ENCODE measurements at regions not wholly inside any gene's neighbourhood (a gene's known extent, or its start where the extent isn't known, plus 50 kb on each side); places are given as distances from the start of the nearest gene placed in this dataset.

- Histone ChIP-seq H3K79me1 (ENCODE audit: low read depth, low read length) (no peaks in the 10 kb centered on the region), H3K4me3 (ENCODE audit: extremely low read depth in 1 of 4, insufficient read depth in 2 of 4, low read depth in 3 of 4, low read length in 4 of 4) (no peak overlapping the region), H2BK120ac (replicated peaks; ENCODE audit: low read depth, low read length) (no peak overlapping the region), H4K20me1 (replicated peaks in 1 of 2; ENCODE audit: control insufficient read depth in 1 of 2, insufficient read depth in 2 of 2, low read length in 2 of 2) (no peaks in the 10 kb centered on the region), H2BK5ac (ENCODE audit: low read depth, low read length) (no peak overlapping the region), H3K36me3 (ENCODE audit: control insufficient read depth in 2 of 4, insufficient read depth in 4 of 4, low read length in 3 of 4) (no peaks in the 10 kb centered on the region), H3K23me2 (ENCODE audit: low read depth, low read length) (no peaks in the 10 kb centered on the region), H3K4me2 (ENCODE audit: insufficient read depth in 1 of 2, low read depth in 2 of 2, low read length in 2 of 2) (no peak overlapping the region), H3K79me2 (ENCODE audit: control insufficient read depth in 1 of 2, insufficient read depth in 2 of 2, low read length in 2 of 2) (no peaks in the 10 kb centered on the region), H3K14ac (ENCODE audit: insufficient read length) (no peak overlapping the region), H3K18ac (ENCODE audit: extremely low read depth, low read length) (no peak overlapping the region), H3K4ac (replicated peaks; ENCODE audit: insufficient read length, low read depth, low read length) (no peak overlapping the region), H2BK20ac (ENCODE audit: low read length) (no peak overlapping the region), H3K9ac (replicated peaks in 1 of 4; ENCODE audit: extremely low read depth in 1 of 4, low read depth in 3 of 4, low read length in 3 of 4) (no peak overlapping the region), H3K56ac (replicated peaks; ENCODE audit: insufficient read length, low read depth, low read length) (no peak overlapping the region), H2AK5ac (ENCODE audit: low read depth, low read length) (no peak overlapping the region), H3K27ac (ENCODE audit: low read depth, low read length) (no peak overlapping the region), H4K91ac (replicated peaks; ENCODE audit: insufficient read length, low read length) (no peak overlapping the region), H3K9me3 (ENCODE audit: insufficient read depth in 2 of 2, low read depth in 1 of 2, low read length in 1 of 2) (no peaks in the 10 kb centered on the region), H3K27me3 (replicated peaks in 1 of 4; ENCODE audit: control insufficient read depth in 3 of 4, extremely low read depth in 1 of 4, insufficient read depth in 3 of 4, low read length in 3 of 4) (no peaks in the 10 kb centered on the region), H2BK12ac (ENCODE audit: low read depth, low read length) (no peak overlapping the region), H3K23ac (ENCODE audit: insufficient read length) (no peak overlapping the region), H2BK15ac (ENCODE audit: low read length) (no peak overlapping the region), H2AFZ (ENCODE audit: low read length) (no peak overlapping the region), H4K5ac (ENCODE audit: insufficient read length, low read depth, low read length) (no peak overlapping the region), H4K8ac (ENCODE audit: extremely low read depth, insufficient read depth, low read length) (no peak overlapping the region), H3K4me1 (replicated peaks in 1 of 4; ENCODE audit: control insufficient read depth in 3 of 4, insufficient read depth in 4 of 4, low read length in 3 of 4) (peaks cover 0 to 6% (median 0%) of the 10 kb centered on the region in 4 experiments; a peak in 4 of 7 replicates)
- ChIA-PET CTCF (ENCODE audit: partially characterized antibody) (no interaction called here), POLR2A (ENCODE audit: partially characterized antibody) (no interaction called here)
- no peak for FAIRE-seq
- no peak for DNase-seq (ENCODE audit: low read depth in 1 of 2, low spot score in 2 of 2)
- TF ChIP-seq EP300 (IDR thresholded peaks at IDR 0.05; ENCODE audit: borderline replicate concordance in 1 of 2, low read depth in 2 of 2, low read length in 2 of 2): no peak
- TF ChIP-seq SP2 (IDR thresholded peaks at IDR 0.05; ENCODE audit: low read length): no peak
- no peak for TF ChIP-seq GTF2F1 (IDR thresholded peaks at IDR 0.05; ENCODE audit: borderline replicate concordance, low read depth, low read length)
- no peak for TF ChIP-seq RXRA (IDR thresholded peaks at IDR 0.05; ENCODE audit: insufficient read depth, low read depth, low read length)
- no peak for TF ChIP-seq MAFK (IDR thresholded peaks at IDR 0.05; ENCODE audit: low read depth, low read length)
- no peak for TF ChIP-seq ZNF274 (IDR thresholded peaks at IDR 0.05; ENCODE audit: borderline replicate concordance, extremely low read depth, low read length)
- TF ChIP-seq RFX5 (IDR thresholded peaks at IDR 0.05; ENCODE audit: borderline replicate concordance, low read depth, low read length): no peak
- no peak for TF ChIP-seq HDAC6 (IDR thresholded peaks at IDR 0.05; ENCODE audit: low read depth, low read length)
- TF ChIP-seq SIN3A (conservative IDR thresholded peaks at IDR 0.05 in 1 of 2, IDR thresholded peaks at IDR 0.05 in 1 of 2; ENCODE audit: low read depth in 1 of 2, low read length in 2 of 2): no peak
- TF ChIP-seq TCF12 (IDR thresholded peaks at IDR 0.05; ENCODE audit: low read depth, low read length): no peak
- TF ChIP-seq GABPA (IDR thresholded peaks at IDR 0.05; ENCODE audit: borderline replicate concordance, insufficient read depth, low read length): no peak
- TF ChIP-seq KDM4A (IDR thresholded peaks at IDR 0.05; ENCODE audit: low read depth, low read length, severe bottlenecking): no peak
- no peak for TF ChIP-seq TAF7 (optimal IDR thresholded peaks at IDR 0.05; ENCODE audit: borderline replicate concordance, low read depth, low read length)
- TF ChIP-seq MAX (IDR thresholded peaks at IDR 0.05): no peak
- no peak for TF ChIP-seq SRF (IDR thresholded peaks at IDR 0.05; ENCODE audit: low read depth, low read length)
Observed at GRCh38 chr1:81650776-81651175, 150.0 kb upstream of the ADGRL2 start.

Data from H1 (cell line).